ENCODE measurements at regions not wholly inside any gene's neighbourhood (a gene's known extent, or its start where the extent isn't known, plus 50 kb on each side); places are given as distances from the start of the nearest gene placed in this dataset.

- peak; percentile 23 for FAIRE-seq
- ChIA-PET CTCF (interaction anchor here (0.9 to 3.1 kb wide), 9 partner anchors 9 to 171 kb away, joined by 3 to 24 read pairs (median 5); no protein-coding TSS in a partner anchor), RAD21 (ENCODE audit: unreplicated experiment) (interaction anchor here (0.9 to 6.4 kb wide), 19 partner anchors 9 to 191 kb away, joined by 3 to 118 read pairs (median 8); partner anchors contain the start of gene NEDD9), POLR2A (interaction anchor here (0.5 to 3.4 kb wide), 10 partner anchors 18 to 1548 kb away, joined by 3 to 20 read pairs (median 6); no protein-coding TSS in a partner anchor), SMC1A (ENCODE audit: uncharacterized antibody, unreplicated experiment) (interaction anchor here (0.6 to 12.6 kb wide), 26 partner anchors 9 to 191 kb away, joined by 3 to 129 read pairs (median 5); no protein-coding TSS in a partner anchor)
- in situ Hi-C loops (cut with MboI): no loop called here
- ATAC-seq: peak; percentile 71
- Histone ChIP-seq H3K9ac (ENCODE audit: control insufficient read depth, insufficient read depth, low read length) (no peak overlapping the region), H3K4me3 (no peak overlapping the region), H3K4me1 (ENCODE audit: control insufficient read depth, insufficient read depth, low read length) (peaks cover 41% of the 10 kb centered on the region), H3K9me3 (replicated peaks; ENCODE audit: control insufficient read depth, insufficient read depth, low read length) (no peaks in the 10 kb centered on the region; the same call in 2 of the 3 replicates), H3K36me3 (ENCODE audit: control insufficient read depth in 2 of 2, insufficient read depth in 2 of 2, low read length in 1 of 2) (peaks cover 2 to 15% of the 10 kb centered on the region in 2 experiments; a peak in 2 of 4 replicates), H4K20me1 (ENCODE audit: control insufficient read depth, insufficient read depth) (no peaks in the 10 kb centered on the region), H3K4me2 (ENCODE audit: control insufficient read depth, insufficient read depth) (peak overlapping the region; percentile 56), H2AFZ (ENCODE audit: control insufficient read depth, low read depth, low read length) (no peak overlapping the region), H3K27me3 (replicated peaks in 1 of 2; ENCODE audit: control insufficient read depth in 2 of 2, insufficient read depth in 2 of 2, low read length in 1 of 2) (no peaks in the 10 kb centered on the region), H3K79me2 (ENCODE audit: control insufficient read depth, insufficient read depth, low read length) (peaks cover 20% of the 10 kb centered on the region), H3K27ac (ENCODE audit: control insufficient read depth, insufficient read depth) (peak overlapping the region; percentile 45)
- intact Hi-C loops (cut with micrococcal nuclease; ENCODE audit: unreplicated experiment): loop anchor here (1.0 to 5.0 kb wide), 5 partner anchors 47 to 182 kb away; no protein-coding TSS in a partner anchor
- BruUV-seq (replicated peaks): no TSS peak
- DNase-seq (ENCODE audit: low read depth, low spot score): peak; percentile 61
- WGBS (ENCODE audit: insufficient coverage, insufficient replicate concordance, low lambda C conversion rate, missing lambda C conversion rate): 65% methylated on average over 6 of the region's 6 CpGs
- TF ChIP-seq RELB (IDR thresholded peaks at IDR 0.05; ENCODE audit: low read depth): peak; percentile 34; the same call in 1 of the 2 replicates
- peak; percentile 41; the same call in 1 of the 2 replicates for TF ChIP-seq CREM (IDR thresholded peaks at IDR 0.05; ENCODE audit: low read depth)
- TF ChIP-seq NR2F1 (conservative IDR thresholded peaks at IDR 0.05): peak; percentile 70
- TF ChIP-seq IKZF1 (conservative IDR thresholded peaks at IDR 0.05): peak; percentile 15; the same call in 1 of the 2 replicates
- TF ChIP-seq PML (IDR thresholded peaks at IDR 0.05; ENCODE audit: low read length): 0 out of 2 replicates have a peak, but pooled peaks have one; percentile 23
- TF ChIP-seq RAD51 (IDR thresholded peaks at IDR 0.05): peak; percentile 16; the same call in 1 of the 2 replicates
- peak; percentile 65; the same call in 1 of the 2 replicates for TF ChIP-seq CREB1 (IDR thresholded peaks at IDR 0.05; ENCODE audit: low read depth)
- 0 out of 2 replicates have a peak, but pooled peaks have one; percentile 24 for TF ChIP-seq TCF7 (IDR thresholded peaks at IDR 0.05; ENCODE audit: borderline replicate concordance)
- TF ChIP-seq PKNOX1 (IDR thresholded peaks at IDR 0.05): peak; percentile 61
- TF ChIP-seq CBFB (IDR thresholded peaks at IDR 0.05; ENCODE audit: low read depth): no peak
- TF ChIP-seq, protein P1, sequence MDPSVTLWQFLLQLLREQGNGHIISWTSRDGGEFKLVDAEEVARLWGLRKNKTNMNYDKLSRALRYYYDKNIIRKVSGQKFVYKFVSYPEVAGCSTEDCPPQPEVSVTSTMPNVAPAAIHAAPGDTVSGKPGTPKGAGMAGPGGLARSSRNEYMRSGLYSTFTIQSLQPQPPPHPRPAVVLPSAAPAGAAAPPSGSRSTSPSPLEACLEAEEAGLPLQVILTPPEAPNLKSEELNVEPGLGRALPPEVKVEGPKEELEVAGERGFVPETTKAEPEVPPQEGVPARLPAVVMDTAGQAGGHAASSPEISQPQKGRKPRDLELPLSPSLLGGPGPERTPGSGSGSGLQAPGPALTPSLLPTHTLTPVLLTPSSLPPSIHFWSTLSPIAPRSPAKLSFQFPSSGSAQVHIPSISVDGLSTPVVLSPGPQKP (IDR thresholded peaks at IDR 0.05; ENCODE audit: low read depth, low read length): no peak
- peak in 1 of 2 experiments; percentile 18; a peak in 1 of 4 replicates for TF ChIP-seq BHLHE40 (IDR thresholded peaks at IDR 0.05; ENCODE audit: borderline replicate concordance in 1 of 2, low read depth in 2 of 2, low read length in 1 of 2)
- no peak for TF ChIP-seq BRCA1 (IDR thresholded peaks at IDR 0.05; ENCODE audit: low read depth, low read length)
- TF ChIP-seq NKRF (conservative IDR thresholded peaks at IDR 0.05): 0 out of 2 replicates have a peak, but pooled peaks have one; percentile 21
- TF ChIP-seq EED (IDR thresholded peaks at IDR 0.05; ENCODE audit: low read depth): 0 out of 2 replicates have a peak, but pooled peaks have one; percentile 11
- TF ChIP-seq IKZF2 (IDR thresholded peaks at IDR 0.05): peak in 1 of 2 experiments; percentile 65; a peak in 2 of 4 replicates
- peak; percentile 74 for TF ChIP-seq ATF7 (IDR thresholded peaks at IDR 0.05; ENCODE audit: low read depth)
These were observed 92.1 kb upstream of the NEDD9 start for GRCh38 chr6:11324453-11325015.

All from GM12878 (cell line).